ENCODE measurements at regions not wholly inside any gene's neighbourhood (a gene's known extent, or its start where the extent isn't known, plus 50 kb on each side); places are given as distances from the start of the nearest gene placed in this dataset.

- TF ChIP-seq POLR2A (IDR thresholded peaks at IDR 0.05) (no peak), CTCF (IDR thresholded peaks at IDR 0.05) (no peak), POLR2AphosphoS5 (IDR thresholded peaks at IDR 0.05; ENCODE audit: insufficient read depth in 1 of 2, low read depth in 1 of 2) (no peak)
Observed at GRCh38 chr3:184443364-184443763, 63.5 kb downstream of the CHRD start.

All from vagina (tissue), 2 donors.